Tibial nerve (tissue), 3 donors: ENCODE measurements at regions not wholly inside any gene's neighbourhood (a gene's known extent, or its start where the extent isn't known, plus 50 kb on each side); places are given as distances from the start of the nearest gene placed in this dataset.

Experiments used
- POLR2A ChIP-seq, 2 donors: fragments of 450-650 bp; IDR thresholded peaks; one replicate each; pipeline ENCODE4 v1.6.1; 2017; ENCODE audit warnings: antibody characterized with exemption in 2 of 2, mild to moderate bottlenecking in 2 of 2, moderate library complexity in 2 of 2
- TF ChIP-seq, protein P1 (sequence below), 5 experiments: fragments of 200-600 bp in 3 of 5; fragments of 450-650 bp in 2 of 5; sonication (generic) in 3 of 5; IDR thresholded peaks; one replicate each; pipeline ENCODE4 v1.5.1; 2016 to 2019; ENCODE audit warnings: antibody characterized with exemption in 5 of 5, mild to moderate bottlenecking in 3 of 5, moderate library complexity in 2 of 5

DNA sequence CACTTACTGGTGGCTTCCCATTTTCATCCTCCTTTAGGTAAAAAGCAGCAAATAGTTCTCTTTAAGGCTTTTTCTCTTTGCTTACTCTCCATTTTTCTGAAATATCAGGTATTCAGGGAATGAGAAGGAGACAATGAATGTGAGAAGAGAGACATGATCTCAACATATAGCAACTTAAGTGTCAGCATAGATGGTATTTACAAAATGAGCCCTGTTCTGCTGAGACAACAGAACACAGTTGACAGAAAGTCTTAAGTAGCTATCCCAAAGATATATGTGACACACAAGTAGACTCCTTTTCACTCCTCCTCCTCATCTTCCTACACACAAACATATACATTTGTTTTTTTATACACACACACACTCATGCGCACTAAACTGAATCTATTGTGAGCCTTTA, 649.3 kb upstream of the WWC1 start:
- TF ChIP-seq, protein P1, sequence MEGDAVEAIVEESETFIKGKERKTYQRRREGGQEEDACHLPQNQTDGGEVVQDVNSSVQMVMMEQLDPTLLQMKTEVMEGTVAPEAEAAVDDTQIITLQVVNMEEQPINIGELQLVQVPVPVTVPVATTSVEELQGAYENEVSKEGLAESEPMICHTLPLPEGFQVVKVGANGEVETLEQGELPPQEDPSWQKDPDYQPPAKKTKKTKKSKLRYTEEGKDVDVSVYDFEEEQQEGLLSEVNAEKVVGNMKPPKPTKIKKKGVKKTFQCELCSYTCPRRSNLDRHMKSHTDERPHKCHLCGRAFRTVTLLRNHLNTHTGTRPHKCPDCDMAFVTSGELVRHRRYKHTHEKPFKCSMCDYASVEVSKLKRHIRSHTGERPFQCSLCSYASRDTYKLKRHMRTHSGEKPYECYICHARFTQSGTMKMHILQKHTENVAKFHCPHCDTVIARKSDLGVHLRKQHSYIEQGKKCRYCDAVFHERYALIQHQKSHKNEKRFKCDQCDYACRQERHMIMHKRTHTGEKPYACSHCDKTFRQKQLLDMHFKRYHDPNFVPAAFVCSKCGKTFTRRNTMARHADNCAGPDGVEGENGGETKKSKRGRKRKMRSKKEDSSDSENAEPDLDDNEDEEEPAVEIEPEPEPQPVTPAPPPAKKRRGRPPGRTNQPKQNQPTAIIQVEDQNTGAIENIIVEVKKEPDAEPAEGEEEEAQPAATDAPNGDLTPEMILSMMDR (IDR thresholded peaks at IDR 0.05): no peak
- TF ChIP-seq POLR2A (IDR thresholded peaks at IDR 0.05): no peak
